ENCODE measurements at regions not wholly inside any gene's neighbourhood (a gene's known extent, or its start where the extent isn't known, plus 50 kb on each side); places are given as distances from the start of the nearest gene placed in this dataset.

DNA sequence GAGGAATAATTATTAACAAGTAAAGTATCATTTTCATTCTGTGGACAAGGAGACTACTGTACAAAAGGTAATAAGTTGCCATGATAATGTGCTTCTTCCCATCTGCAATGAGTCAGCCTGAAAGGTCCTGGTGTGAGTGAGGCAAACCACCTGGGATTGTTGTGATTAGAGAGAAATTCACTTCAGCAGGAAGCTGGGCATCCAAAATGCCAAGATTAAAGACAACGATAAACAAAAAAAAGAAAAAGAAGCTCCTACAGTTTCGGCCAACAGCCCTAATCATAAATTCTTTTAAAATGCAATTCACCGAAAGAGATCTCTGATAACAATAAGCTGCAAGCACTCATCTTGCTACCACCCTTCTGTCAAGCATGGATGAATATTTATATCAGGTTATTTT is 507.8 kb downstream of the TUSC7 start:
- no peaks in the 10 kb centered on the region for H3K27me3 Mint-ChIP-seq
- intact Hi-C loops (cut with micrococcal nuclease) = no loop called here
- H3K9me3 Mint-ChIP-seq = peaks cover 9% of the 10 kb centered on the region
- no peak overlapping the region for H3K4me3 Mint-ChIP-seq
- no peak overlapping the region for H3K27ac Mint-ChIP-seq
- DNase-seq = no peak
- POLR2A ChIA-PET = no interaction called here
- CTCF ChIA-PET = no interaction called here
- no peaks in the 10 kb centered on the region for H3K4me1 Mint-ChIP-seq (ENCODE audit: low read depth)
- no peaks in the 10 kb centered on the region for H3K36me3 Mint-ChIP-seq

DNA sequence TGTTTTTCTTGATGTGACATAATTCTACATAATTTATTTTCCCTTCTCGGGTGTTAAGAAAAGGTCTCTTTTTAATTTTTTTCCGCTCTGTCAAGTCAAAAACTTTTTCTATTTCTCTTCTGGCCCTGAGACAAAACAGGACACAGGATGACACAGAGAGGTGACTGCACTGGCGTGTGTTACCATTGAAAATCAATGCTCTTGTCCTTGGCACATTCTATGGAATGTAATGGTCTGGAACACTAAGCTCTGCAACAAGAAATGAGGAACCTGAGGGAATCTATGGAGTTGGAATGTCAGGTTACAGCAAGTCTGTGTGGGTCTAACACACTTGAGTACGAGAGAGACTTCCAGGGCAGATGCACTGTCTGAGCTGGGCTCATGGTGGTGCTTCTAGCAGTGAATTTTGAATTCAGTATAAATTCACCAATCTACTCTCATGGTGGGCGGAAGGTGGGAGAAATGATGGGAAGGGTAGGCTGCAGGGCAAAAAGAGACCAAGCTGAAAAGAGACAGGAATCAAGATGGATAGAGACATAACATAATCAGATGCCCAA is 508.3 kb downstream of the TUSC7 start:
- DNase-seq = no peak
- no peak overlapping the region for H3K4me3 Mint-ChIP-seq
- H3K27ac Mint-ChIP-seq = no peak overlapping the region
- intact Hi-C loops (cut with micrococcal nuclease) = no loop called here
- no peaks in the 10 kb centered on the region for H3K36me3 Mint-ChIP-seq
- ChIA-PET POLR2A (no interaction called here), CTCF (no interaction called here)
- H3K9me3 Mint-ChIP-seq = peaks cover 5% of the 10 kb centered on the region
- H3K4me1 Mint-ChIP-seq (ENCODE audit: low read depth) = no peaks in the 10 kb centered on the region
- no peaks in the 10 kb centered on the region for H3K27me3 Mint-ChIP-seq

DNA sequence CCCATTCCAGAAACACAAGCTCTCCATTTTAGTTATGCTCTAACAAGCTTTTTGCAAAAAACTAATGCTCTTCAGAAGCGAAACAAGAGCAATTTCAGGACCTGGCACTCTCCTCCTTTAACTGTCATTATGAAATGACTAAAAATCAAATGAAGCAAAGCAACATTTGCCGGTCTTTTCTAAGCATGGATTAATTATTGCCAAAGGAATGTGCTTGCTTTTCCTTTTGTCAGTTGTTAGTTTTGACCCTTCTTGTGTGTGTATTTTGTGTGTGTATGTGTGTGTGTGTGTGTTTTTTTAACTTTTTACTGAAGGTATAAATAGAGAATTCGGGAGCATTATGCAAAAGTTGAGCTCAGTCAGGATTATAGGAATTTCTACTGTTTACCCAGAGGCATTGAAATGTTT is 509.1 kb downstream of the TUSC7 start:
- H3K27ac Mint-ChIP-seq = no peak overlapping the region
- no peak for DNase-seq
- CTCF ChIA-PET = no interaction called here
- no peak overlapping the region for H3K4me3 Mint-ChIP-seq
- H3K36me3 Mint-ChIP-seq = no peaks in the 10 kb centered on the region
- no peaks in the 10 kb centered on the region for H3K27me3 Mint-ChIP-seq
- POLR2A ChIA-PET = no interaction called here
- intact Hi-C loops (cut with micrococcal nuclease) = no loop called here
- H3K9me3 Mint-ChIP-seq = peaks cover 4% of the 10 kb centered on the region
- no peaks in the 10 kb centered on the region for H3K4me1 Mint-ChIP-seq (ENCODE audit: low read depth)

DNA sequence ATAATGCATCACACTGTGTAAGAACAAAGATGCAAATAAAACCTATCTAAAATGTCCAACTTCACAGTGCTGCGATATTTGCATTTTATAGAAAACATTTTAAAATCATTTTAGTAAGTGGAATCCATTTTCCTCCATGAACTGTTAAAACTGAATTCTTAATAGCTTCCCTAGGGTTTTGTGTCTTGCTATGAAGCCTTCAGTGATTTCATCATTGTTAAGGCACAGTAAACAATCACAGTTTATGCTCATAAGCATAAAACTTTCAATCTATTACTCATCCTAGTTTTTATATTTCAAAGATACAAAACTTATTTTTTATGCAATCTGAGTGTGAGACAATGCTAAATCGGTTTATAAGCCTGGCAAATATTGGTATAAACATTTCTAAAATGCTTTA is 509.7 kb downstream of the TUSC7 start:
- Mint-ChIP-seq H3K27me3 (no peaks in the 10 kb centered on the region), H3K4me1 (ENCODE audit: low read depth) (no peaks in the 10 kb centered on the region), H3K9me3 (peaks cover 2% of the 10 kb centered on the region), H3K36me3 (no peaks in the 10 kb centered on the region), H3K27ac (no peak overlapping the region), H3K4me3 (no peak overlapping the region)
- no peak for DNase-seq
- CTCF ChIA-PET = no interaction called here
- intact Hi-C loops (cut with micrococcal nuclease) = no loop called here
- POLR2A ChIA-PET = no interaction called here

DNA sequence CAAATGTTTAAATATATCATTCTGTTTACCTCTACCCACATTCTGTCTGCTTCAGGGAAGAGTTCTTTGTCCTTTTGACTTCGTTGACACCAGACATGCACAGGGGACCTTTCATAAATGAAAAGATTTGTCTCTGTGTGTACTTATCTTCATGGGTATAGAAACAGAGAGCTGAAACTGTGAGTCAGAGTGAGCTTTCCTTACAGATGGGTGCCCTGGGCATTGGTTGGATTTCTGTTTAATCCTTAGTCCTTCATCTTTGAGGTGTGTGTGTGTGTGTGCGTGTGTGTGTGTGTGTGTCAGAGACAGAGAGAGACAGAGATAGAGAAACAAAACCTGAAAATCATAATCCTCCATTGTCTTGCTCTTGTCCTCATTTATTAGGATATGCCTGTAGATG is 517.4 kb downstream of the TUSC7 start:
- H3K4me1 Mint-ChIP-seq (ENCODE audit: low read depth) = no peaks in the 10 kb centered on the region
- DNase-seq = no peak
- intact Hi-C loops (cut with micrococcal nuclease) = no loop called here
- no peaks in the 10 kb centered on the region for H3K36me3 Mint-ChIP-seq
- H3K27ac Mint-ChIP-seq = no peak overlapping the region
- no peaks in the 10 kb centered on the region for H3K27me3 Mint-ChIP-seq
- POLR2A ChIA-PET = no interaction called here
- peaks cover 8% of the 10 kb centered on the region for H3K9me3 Mint-ChIP-seq
- no peak overlapping the region for H3K4me3 Mint-ChIP-seq
- CTCF ChIA-PET = no interaction called here

DNA sequence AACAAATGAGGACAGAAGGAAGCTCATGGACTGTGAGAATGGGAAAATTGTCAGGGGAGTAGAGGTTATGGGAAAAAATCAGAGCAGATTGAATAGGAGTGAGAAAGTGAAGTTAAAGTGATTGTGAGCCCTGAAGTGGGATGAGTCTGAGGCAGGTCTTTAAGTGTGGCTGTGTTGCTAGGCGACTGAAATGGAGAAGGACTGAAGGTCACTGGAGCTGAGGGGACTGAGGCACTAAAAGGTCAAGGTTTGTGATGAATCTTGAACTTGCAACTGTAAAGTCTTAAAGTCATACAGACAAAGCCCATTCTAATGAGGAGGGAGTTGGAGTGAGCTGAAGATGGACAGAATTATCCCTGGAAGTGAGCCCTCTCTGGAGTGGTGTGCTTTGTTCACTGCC is 518.9 kb downstream of the TUSC7 start:
- Mint-ChIP-seq H3K4me3 (no peak overlapping the region), H3K36me3 (no peaks in the 10 kb centered on the region), H3K27ac (no peak overlapping the region), H3K27me3 (no peaks in the 10 kb centered on the region), H3K4me1 (ENCODE audit: low read depth) (no peaks in the 10 kb centered on the region), H3K9me3 (peaks cover 8% of the 10 kb centered on the region)
- POLR2A ChIA-PET = no interaction called here
- intact Hi-C loops (cut with micrococcal nuclease) = no loop called here
- CTCF ChIA-PET = no interaction called here
- no peak for DNase-seq

DNA sequence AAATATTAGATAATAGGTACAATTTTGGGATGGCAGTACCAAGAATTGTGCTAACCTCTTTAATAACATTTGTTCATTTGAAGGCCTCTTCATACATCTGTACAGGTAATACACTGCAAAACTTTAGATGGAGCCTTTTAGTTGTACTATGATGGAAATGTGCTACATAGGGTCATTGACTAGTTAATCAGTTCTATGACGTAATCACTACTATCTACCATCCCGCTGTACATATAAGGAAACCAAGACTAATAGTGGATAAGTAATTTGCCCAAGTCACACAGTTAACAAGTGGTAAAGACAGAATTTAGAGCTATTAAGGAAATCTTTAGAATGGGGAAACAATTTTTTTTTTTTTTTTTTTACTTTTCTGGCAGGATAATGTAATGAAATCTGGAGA is 521.3 kb downstream of the TUSC7 start:
- ChIA-PET CTCF (no interaction called here), POLR2A (no interaction called here)
- intact Hi-C loops (cut with micrococcal nuclease) = no loop called here
- Mint-ChIP-seq H3K27me3 (no peaks in the 10 kb centered on the region), H3K4me1 (ENCODE audit: low read depth) (no peaks in the 10 kb centered on the region), H3K9me3 (peaks cover 5% of the 10 kb centered on the region), H3K4me3 (no peak overlapping the region), H3K36me3 (no peaks in the 10 kb centered on the region), H3K27ac (no peak overlapping the region)
- DNase-seq = no peak

DNA sequence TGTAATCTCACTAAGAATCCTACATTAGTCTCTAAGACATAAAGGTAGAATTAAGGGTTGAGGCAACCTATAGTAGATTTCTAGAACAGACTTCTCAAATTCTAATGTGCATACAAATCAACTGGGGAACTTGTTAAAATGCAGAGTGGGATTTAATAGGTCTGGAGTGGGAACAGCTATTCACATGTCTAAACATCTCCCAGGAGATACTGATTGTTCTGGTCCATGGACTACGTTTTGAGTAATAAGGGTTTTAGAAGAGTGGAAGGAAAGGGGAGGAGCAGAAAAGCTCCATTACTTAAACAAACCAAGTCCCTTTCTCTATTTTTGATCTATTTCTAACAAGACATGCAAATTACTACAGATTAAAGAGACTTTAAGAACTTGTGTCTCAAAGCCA is 524.8 kb downstream of the TUSC7 start:
- Mint-ChIP-seq H3K9me3 (peaks cover 5% of the 10 kb centered on the region), H3K4me3 (no peak overlapping the region), H3K27me3 (no peaks in the 10 kb centered on the region), H3K4me1 (ENCODE audit: low read depth) (no peaks in the 10 kb centered on the region), H3K36me3 (no peaks in the 10 kb centered on the region), H3K27ac (no peak overlapping the region)
- DNase-seq = no peak
- intact Hi-C loops (cut with micrococcal nuclease) = no loop called here
- CTCF ChIA-PET = no interaction called here
- POLR2A ChIA-PET = no interaction called here

DNA sequence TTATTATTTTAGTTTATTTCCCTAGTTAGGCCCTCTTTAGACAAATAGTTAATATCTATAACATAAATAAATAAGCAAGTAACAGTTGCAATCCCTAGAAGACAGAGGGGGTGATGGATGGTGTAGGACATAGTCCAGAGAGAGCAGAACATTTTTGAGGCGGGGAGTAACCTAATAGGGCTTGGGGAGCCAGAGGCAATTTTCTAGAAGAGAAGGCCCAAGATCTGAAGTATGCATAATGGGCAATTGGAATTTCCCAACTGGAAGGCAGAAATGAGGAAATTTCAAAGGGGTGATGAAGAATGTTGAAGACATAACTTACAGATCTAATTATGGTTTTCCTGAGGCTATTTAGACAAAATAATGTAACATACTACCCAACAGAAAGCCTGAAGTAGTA is 525.7 kb downstream of the TUSC7 start:
- no peaks in the 10 kb centered on the region for H3K36me3 Mint-ChIP-seq
- DNase-seq = no peak
- H3K4me1 Mint-ChIP-seq (ENCODE audit: low read depth) = no peaks in the 10 kb centered on the region
- no peak overlapping the region for H3K4me3 Mint-ChIP-seq
- no peak overlapping the region for H3K27ac Mint-ChIP-seq
- no peaks in the 10 kb centered on the region for H3K27me3 Mint-ChIP-seq
- H3K9me3 Mint-ChIP-seq = peaks cover 2% of the 10 kb centered on the region
- intact Hi-C loops (cut with micrococcal nuclease) = no loop called here
- POLR2A ChIA-PET = no interaction called here
- CTCF ChIA-PET = no interaction called here

DNA sequence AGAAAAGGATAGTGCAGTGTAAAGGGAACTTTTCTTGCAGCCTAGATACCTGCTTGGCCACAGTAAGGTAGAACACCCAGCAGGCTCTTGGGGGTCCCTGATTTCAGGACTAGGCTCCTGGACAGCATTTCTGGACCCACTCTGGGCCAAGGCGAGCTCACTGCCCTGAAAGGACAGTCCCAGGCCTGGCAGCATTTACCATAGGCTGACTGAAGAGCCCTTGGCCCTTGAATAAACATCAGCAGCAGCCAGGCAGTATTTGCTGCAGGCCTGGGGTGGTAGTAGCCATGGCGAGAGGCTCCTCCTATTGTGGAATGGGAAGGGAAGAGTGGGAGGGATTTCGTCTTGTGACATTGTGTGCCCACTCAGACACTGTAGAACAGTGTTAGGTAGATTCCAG is 529.2 kb downstream of the TUSC7 start:
- Mint-ChIP-seq H3K4me1 (ENCODE audit: low read depth) (no peaks in the 10 kb centered on the region), H3K36me3 (no peaks in the 10 kb centered on the region), H3K27ac (no peak overlapping the region), H3K9me3 (no peaks in the 10 kb centered on the region), H3K27me3 (no peaks in the 10 kb centered on the region), H3K4me3 (no peak overlapping the region)
- DNase-seq = no peak
- ChIA-PET CTCF (no interaction called here), POLR2A (no interaction called here)
- intact Hi-C loops (cut with micrococcal nuclease) = no loop called here

DNA sequence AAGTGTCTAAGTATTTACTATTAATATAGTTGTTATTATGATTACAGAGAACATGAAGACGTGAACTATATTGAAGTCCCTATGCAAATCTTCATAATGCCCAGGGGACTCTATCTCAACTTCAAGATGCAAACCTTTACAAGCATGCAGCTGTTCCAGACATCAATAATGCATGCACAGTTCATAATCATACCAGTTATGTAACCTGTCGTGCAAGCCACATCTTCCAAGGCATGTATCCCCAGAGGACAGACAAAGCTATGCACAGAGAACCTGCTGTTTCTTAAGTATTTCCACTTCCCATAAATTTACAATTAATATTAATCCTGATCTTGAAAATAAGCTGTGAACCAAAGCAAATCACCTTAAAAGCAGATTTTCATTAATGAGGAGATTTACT is 534.1 kb downstream of the TUSC7 start:
- DNase-seq = no peak
- CTCF ChIA-PET = no interaction called here
- intact Hi-C loops (cut with micrococcal nuclease) = no loop called here
- H3K36me3 Mint-ChIP-seq = no peaks in the 10 kb centered on the region
- H3K4me3 Mint-ChIP-seq = no peak overlapping the region
- POLR2A ChIA-PET = no interaction called here
- no peaks in the 10 kb centered on the region for H3K4me1 Mint-ChIP-seq (ENCODE audit: low read depth)
- H3K27me3 Mint-ChIP-seq = no peaks in the 10 kb centered on the region
- no peak overlapping the region for H3K27ac Mint-ChIP-seq
- peaks cover 4% of the 10 kb centered on the region for H3K9me3 Mint-ChIP-seq

DNA sequence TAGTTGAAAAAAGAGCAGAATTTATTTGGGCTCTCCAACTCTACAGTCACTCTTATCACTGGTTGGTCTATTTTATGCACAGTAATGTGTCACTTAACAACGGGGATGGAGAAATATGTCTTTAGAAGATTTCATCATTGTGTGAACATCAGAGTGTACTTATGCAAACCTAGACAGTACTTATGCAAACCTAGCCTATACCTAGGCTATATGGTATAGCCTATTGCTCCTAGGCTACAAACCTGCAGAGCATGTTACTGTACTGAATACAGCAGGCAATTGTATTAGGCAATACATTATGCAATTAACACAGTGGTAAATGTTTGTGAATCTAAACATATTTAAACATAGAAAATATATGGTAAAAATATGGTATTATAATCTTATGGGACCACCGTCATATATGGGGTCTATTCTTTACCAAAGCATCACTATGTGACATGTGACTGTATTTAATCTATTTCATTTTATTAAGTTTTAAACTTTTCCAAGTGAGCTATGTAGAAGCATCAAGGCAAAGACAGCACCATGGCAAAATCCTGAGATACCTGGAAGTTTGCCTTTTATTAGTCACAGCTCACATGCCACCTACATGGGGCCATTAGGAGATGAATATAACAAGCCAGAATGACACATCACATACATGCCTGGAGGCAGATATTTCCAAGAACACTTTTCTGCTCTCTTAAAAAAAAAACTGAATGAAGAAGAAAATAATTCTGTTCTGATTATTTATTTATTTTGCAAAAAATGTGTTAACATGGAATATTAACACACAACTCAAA is 537.4 kb downstream of the TUSC7 start:
- POLR2A ChIA-PET = no interaction called here
- H3K4me1 Mint-ChIP-seq (ENCODE audit: low read depth) = no peaks in the 10 kb centered on the region

DNA sequence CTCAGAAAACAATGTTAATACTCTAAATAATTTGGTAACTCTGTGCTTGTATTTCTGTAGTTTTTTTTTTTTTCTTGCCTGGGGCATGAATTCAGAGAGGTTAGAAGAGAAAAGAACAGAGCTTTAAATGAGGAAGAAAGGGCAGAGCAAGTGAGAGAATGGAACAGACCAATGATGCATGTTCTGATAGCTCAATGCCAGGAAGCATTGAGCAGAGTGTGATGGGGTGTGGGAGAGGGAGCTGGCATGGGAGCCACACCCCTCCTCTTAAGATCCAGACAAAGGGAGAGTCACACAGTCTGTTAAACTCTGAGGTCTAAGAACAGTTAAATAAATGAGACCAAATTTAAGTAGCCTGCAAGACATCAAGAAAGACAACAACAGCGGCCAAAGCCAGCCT is 538.6 kb downstream of the TUSC7 start:
- no peaks in the 10 kb centered on the region for H3K27me3 Mint-ChIP-seq
- DNase-seq = no peak
- no peaks in the 10 kb centered on the region for H3K36me3 Mint-ChIP-seq
- peaks cover 10% of the 10 kb centered on the region for H3K9me3 Mint-ChIP-seq
- CTCF ChIA-PET = no interaction called here
- intact Hi-C loops (cut with micrococcal nuclease) = no loop called here
- H3K4me3 Mint-ChIP-seq = no peak overlapping the region
- H3K4me1 Mint-ChIP-seq (ENCODE audit: low read depth) = no peaks in the 10 kb centered on the region
- H3K27ac Mint-ChIP-seq = no peak overlapping the region
- POLR2A ChIA-PET = no interaction called here

More for the DNA sequence above, 537.4 kb downstream of the TUSC7 start:
- H3K27me3 Mint-ChIP-seq = no peaks in the 10 kb centered on the region
- no peak for DNase-seq
- H3K27ac Mint-ChIP-seq = no peak overlapping the region
- no peaks in the 10 kb centered on the region for H3K36me3 Mint-ChIP-seq
- CTCF ChIA-PET = no interaction called here
- no peak overlapping the region for H3K4me3 Mint-ChIP-seq
- H3K9me3 Mint-ChIP-seq = peaks cover 10% of the 10 kb centered on the region
- intact Hi-C loops (cut with micrococcal nuclease) = no loop called here
